ENCODE measurements at regions not wholly inside any gene's neighbourhood (a gene's known extent, or its start where the extent isn't known, plus 50 kb on each side); places are given as distances from the start of the nearest gene placed in this dataset.
A peak's percentile ranks its signal among the peaks of the same experiment; 100 is the strongest.
"Not testable (repeated sequence)": the region's sequence is repeated elsewhere in the genome, so short reads cannot be mapped to it uniquely, and the experiment has no call there.

DNA sequence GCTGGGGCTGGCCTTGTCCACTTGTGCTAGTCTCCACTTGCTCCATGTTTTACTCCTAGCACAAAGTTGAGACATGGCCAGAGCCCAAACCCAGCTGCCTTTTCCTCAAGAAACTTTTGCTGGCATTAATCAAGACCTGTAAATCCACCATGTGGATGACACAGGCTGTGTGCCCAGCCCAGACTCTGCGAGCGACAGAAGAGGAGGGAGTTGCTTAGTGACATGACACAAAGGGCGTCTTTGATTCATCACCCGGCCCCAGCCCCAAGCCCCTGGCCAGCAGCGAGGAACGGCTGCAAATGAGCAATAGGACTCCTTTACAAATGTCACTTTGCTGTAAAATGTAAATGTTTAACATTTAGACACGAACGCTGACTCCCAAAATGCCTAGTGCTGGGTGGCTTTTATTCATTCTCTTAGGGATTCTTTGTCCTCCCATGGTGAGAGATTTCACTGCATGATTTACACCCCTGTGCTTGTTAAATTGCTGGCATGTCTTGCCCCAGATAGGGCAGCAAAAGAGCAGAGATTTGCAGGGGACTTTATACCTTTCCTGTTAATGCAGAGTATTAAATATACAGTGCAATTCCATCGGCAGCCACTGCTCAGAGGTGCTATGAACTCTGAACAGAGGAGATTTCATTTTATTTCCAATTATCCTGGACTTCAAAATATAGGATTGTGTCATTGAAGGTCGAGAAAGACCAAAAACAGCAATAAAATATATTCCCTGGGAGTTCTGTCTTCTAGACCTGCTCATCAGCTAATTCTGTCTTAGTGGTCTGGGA, 263.6 kb upstream of the NCAM1 start:
- DNase-seq (ENCODE audit: low spot score): no peak

DNA sequence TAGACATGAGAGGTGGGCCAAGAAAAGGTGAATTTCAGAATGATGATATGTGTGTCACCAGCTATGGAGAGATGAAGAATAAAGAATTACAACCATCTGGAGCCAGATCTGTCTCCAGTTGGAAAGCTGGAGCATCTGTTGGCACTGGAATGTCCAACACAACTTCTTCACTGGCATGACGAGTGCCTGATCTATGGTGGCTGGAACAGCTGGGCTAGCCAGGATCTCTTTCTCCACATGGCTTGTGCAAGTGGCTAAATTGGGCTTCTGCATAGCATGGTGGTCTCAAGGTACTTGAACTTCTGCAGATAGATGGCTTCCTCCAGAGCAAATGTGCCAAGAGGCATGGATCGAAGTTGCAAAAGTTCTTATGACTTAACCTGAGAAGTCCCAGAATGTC, 256.1 kb upstream of the NCAM1 start:
- no peak for DNase-seq (ENCODE audit: low spot score)

DNA sequence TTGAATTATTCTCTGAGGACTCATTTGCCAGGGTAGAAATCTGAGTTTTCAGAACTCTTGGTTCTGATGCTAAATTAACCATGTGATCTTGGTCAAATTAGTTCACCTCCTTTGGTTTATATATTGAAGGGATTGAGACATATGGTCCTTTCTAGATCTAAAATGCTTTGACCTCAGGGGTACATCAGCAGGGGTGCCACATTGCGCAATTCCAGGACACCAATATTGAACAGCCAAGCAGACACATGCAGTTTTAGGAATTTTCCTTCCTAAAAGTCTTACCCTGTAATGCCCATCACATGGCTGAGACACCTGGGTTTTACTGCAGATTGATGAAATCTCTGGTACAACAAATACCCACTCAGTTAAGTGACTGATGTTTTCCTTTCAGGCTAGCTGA, 254.4 kb upstream of the NCAM1 start:
- DNase-seq (ENCODE audit: low spot score): no peak

DNA sequence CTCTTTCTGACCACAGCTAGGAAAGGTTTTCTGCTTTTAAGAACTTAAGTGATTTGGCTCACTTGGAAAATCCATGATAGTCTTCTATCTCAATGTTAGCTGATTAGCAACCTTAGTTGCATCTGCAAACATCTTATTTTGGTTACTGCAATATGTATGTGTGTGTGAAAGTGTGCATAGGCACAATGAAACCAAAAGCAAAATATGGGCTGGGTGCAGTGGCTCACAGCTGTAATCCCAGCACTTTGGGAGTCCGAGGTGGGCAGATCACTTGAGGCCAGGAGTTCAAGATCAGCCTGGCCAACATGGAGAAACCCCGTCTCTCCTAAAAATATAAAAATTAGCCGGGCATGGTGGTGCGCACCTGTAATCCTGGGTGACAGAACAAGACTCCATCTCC, 246.9 kb upstream of the NCAM1 start:
- not testable (repeated sequence) for DNase-seq (ENCODE audit: low spot score)

DNA sequence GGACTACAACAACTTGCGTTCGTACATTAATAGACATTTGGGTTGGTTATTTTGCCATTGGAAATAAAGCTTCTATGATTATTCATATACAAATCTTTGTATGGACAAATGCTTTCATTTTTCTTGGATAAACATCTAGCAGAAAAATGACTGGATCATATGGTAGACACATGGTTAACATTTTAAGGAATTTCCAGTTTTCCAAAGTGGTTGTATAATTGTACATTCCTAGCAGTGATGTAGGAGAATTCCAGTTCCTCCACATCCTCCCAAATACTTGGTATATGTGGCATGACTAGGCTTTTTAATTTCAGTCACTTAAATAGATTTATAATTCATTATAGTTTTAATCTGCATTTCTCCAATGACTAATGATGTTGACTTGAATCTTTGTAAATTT, 246.2 kb upstream of the NCAM1 start:
- no peak for DNase-seq (ENCODE audit: low spot score)

DNA sequence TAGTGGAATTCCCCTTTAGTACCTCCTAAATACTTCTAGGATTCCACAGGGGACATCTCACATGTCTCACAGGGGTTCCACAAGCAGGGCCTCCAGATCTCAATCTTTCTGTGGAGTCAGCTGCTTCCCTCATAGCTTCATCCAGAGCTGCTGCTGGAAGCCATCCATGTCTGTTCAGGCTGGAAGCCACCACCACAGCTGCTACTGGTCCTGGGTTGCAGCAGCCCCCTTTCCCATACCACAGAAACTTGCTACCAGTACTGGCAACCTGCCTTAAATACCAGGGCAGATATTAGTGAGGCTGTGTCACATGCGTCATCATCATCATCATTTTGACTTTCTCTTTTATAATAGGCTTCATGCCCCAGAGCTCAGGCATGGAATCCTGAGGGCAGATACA, 242.7 kb upstream of the NCAM1 start:
- no peak for DNase-seq (ENCODE audit: low spot score)

DNA sequence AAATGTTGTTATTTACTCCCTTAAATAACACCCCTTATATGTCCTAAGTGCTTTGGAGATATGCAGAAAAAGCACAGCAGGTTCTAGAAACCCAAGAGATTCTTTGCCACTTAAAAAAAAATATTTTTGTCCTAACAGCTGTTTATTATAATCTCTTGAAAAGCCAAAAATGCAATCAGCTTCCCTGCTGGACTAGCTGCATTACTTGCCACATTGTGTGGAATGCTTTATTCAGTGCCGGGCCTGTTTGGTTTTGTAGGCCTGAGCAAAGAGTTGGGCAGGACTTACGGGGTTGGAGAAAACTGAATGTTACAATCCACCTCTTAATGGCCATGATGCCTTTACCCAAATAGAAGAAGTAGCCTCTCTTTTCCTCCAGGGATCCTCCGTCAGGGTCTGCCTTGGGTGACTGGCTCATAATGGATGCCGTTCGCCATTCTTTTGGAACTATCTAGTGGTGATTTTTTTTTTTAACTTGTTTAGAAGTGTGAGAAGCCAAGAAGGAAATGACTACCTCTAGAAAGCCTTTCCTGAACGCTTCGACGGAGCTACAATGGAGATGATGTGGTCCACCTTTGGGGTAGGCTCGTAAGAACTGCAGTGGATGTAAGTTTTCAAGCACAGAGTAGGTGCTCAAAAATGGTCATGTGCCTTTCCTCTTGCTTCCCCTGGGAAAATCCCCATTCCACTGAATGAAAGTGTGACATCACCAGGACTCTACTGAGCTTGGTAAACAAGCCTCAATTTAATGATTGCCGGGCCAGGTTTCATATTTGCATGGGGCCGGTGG, 241.3 kb upstream of the NCAM1 start:
- no peak for DNase-seq (ENCODE audit: low spot score)

DNA sequence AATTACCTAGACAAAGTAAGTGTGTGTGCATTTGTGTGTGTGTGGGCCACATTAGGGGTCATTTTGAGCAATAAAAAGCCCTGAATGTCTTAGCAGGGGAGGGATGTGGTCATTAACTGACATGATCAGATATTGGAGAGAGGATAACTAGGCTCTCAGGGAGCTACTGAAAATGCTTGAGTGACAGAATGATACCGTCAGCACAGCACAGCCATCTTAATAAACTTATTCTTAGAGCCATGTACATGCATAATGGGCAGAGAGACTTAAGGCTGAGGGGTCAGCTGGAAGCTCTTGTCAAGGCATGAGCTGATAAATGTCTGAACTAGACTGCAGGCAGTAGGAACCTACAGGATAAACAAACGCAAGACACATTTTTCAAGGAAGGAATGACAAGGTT, 239.1 kb upstream of the NCAM1 start:
- no peak for DNase-seq (ENCODE audit: low spot score)

DNA sequence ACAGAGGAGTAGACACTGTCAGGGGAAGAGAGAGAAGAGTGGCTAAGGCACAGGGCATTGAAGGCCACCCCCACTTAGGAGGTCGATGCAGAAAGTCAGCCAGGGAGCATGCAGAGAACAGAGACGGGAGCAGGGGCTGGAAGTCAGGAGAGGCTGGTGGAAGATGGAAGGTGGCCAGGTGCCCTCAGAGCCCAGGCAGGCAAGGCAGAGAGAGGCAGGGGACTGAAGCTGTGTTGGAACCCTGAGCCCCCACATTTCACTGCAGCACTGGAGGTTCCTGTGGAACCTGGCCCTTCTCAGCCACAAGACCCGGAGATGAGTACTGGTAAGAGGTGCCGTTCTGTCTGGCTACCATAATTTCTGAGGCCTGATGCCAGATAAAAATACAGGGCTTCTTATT, 238.3 kb upstream of the NCAM1 start:
- no peak for DNase-seq (ENCODE audit: low spot score)

DNA sequence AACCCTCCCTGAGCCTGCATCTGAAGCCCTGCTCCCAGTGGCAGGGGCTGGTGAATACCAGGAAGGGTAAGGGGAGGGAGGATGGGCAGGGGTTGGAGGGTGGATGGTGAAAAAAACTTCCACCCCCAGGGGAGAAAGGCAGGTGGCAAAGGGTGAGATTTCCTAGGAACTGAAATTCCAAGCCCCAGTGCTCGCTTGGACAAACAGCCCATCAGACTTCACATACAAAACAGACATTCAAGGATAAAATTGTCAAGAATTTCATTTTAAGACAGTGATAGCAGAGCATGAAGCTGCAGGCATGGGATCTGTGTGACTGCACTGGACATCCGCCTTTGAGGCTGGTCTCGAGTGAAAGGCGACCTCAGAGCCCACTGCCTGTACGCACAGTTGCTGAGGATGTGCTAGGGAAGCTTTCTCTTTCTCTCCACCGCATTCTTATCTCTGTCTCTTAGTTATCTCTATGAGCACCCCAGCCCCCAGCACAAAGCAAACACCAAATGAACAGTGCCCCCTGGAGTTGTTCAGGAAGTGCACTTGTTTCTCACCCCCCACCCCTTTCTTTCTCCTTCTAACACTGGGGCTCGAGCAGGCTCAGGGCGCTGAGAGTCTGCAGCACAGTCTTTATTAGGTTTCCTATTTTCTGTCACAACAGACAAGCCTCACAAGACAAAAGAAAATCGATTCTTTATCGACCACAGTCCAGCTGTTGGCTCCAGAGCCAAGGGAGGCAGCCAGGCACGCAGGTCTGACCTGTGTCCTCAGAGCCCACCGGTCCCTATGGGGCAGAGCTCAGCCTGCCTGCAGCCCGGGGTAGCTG, 237.3 kb upstream of the NCAM1 start:
- no peak for DNase-seq (ENCODE audit: low spot score)

DNA sequence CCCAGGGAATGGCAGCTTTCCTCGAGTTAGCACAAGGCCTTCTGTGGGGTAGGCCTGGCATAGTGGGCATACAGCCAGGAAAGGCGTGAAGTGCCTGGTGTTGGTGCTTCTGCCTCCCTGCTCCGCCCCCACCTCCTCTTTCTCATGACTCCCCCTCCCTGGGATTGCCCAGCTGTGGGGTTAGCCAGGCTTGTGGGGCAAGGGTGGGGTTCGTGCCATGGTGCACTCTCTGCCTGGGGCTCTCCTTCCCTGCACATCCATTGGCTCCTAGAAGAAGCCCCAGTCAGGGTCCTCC, 236.8 kb upstream of the NCAM1 start:
- no peak for DNase-seq (ENCODE audit: low spot score)

DNA sequence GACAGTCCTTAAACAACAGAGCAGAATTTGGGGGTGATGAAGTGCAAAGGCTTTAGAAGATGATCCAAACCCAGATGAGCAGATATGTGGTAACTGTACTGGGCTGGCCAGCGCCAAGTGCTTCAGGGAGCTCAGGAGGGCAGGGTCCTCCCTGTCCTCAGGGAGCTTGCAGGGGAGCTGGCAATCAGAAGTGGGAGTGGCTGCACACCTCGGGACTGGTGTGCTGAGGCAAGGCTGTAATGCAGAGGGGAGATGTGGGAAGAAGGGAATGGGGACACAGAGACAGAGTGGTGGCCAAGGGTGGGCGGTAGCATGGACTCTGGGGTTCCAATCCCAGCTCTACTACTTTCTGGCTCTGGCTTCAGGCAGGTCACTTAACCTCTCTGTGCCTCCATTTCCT, 235.6 kb upstream of the NCAM1 start:
- no peak for DNase-seq (ENCODE audit: low spot score)

DNA sequence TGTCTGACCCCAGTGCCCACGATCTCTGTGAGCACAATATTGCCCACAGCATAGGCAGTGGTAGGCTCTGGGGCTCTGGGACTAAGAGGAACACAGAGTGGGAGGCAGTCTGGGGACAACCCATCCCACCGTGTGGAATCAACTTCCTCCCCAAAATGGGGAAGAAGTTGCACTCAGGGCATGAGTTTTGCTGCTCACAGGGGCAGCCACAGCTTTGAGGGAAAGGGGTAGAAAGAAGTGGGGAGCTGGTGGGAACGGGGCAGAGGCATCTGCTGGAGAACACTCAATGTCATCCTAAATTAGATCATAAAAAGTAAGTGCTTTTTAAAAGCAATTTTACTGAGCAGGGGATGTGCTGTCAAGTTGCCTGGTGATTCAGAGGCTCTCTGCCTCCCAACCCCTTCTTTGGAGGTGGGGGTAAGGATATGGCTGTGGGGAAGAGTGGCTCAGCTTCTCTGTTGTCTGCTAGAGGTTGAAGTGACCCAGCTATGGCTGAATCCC, 233.8 kb upstream of the NCAM1 start:
- DNase-seq (ENCODE audit: low spot score): no peak

DNA sequence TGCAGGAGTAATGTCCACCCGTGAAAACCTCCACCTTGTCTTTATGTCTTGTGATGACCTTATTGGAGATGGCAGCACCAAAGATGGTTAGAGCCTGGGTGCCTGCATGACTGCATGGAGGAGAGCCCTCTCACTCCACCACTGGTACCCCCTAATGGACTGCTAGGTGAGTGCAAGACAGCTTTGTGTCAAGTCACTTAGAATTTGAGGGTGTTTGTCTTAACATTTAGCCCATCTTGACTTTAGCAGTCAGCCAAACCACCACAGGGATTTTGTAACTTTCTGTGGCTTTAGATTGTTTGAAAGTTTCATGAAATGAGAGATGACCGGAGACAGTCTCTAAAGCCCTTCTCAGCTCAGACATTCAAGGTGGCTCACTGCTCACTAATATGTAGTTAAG, 232.9 kb upstream of the NCAM1 start:
- no peak for DNase-seq (ENCODE audit: low spot score)

DNA sequence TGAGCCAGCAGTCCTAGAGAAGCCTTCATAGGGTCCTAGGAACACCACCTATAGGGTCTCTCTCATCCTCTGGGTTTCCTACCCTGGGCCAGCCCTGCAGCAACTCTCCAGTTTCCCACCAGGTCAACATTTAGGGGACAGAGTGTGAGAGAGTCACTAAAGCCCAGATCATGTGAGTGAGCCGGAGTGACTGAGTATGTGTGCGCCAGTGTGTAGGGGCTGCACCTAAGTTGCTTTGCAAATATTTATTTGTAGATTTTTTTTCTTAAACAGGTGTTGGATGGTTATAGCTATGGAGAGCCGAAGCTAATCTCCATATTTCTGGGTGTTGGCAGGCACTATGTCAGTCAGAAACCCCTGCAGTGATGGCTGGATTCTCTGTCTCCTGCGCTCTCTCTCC, 232.5 kb upstream of the NCAM1 start:
- no peak for DNase-seq (ENCODE audit: low spot score)

DNA sequence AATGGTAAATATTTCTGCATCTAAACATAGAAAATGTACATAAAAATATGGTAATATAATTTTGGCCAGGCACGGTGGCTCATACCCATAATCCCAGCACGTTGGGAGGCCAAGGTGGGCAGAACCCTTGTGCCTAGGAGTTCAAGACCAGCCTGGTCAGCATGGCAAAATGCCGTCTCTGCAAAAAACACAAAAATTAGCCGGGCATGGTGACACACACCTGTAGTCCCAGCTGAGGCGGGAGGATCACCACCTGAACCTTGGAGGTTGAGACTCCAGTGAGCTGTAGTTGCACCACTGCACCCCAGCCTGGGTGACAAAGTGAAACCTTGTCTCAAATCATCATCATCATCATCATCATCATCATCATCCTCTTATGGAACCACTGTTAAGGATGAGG, 230.6 kb upstream of the NCAM1 start:
- DNase-seq (ENCODE audit: low spot score): no peak

DNA sequence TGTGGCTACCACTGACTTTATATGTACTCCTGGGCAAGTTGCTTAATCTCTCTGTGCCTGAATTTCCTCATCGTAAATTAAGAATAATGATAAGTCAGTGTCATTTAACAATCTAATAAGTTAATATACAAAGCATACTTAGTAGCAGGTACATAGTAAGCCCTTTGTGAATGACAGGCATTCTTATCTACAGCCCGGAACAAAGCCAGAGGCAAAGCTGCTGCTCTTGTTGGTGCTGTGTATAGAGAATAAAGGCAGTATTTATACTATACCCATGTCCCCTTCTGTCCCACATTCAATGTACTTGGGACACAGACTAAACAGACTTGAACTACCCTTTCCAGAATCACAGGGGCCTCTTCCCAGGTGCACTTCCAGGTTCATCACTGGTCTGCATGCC, 229.7 kb upstream of the NCAM1 start:
- DNase-seq (ENCODE audit: low spot score): no peak

DNA sequence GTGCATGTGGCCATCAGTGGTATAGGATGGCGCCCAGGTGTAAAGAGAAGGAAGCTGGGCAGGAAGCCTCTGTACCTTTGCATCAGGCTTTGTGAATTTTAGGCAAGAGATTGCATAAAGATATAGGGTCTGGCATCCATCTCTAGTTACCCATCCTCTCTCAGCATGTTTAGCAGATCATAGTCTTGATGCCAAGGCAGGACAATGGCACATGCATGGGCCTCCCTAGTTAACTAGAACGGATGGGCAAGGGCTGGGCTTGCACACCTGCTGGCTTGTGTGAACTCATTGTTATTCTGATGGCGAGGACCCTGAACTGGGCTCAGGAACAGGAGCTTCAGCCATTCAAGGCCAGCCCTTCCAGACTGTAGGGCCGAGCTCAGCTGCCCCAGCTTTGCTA, 229.2 kb upstream of the NCAM1 start:
- no peak for DNase-seq (ENCODE audit: low spot score)

DNA sequence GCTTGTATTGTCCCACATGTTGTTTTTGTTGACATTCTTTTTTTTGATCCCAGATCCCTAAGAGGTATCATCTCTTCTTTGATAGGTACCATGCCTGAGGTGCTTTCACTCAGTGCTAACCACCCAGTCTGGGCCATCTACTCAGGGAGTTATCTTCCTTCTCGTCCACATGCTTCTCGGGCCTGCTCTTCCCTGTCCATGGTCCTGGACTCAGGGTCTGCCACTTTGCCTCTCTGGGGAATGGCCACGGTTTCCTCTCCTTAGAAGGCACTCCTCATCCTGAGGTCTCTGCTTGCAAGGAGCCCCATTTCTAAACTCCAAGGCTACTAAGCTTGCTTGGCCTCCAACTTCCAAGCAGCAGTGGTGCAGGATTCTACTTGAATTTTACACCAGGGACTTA, 227.0 kb upstream of the NCAM1 start:
- peak; percentile 41 for DNase-seq (ENCODE audit: low spot score)

DNA sequence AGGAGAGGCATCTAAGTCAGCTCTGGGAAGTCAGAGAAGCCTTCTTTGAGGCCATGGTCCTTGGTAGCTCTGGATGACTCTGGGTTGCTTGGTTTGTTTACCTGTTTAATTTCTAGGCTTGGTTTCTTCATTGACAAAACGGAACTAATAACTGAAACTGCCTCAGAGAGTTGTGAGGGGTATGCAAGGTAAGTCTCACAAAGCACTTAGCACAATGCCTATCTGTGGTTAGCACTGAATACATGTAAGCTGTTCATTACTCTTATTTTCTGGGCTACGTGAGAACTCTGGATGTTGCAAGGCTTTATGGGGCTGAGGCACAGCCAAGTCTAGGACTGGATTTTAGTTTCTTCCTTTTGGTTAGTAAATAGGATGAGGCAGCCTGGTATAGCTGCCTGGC, 225.8 kb upstream of the NCAM1 start:
- no peak for DNase-seq (ENCODE audit: low spot score)

DNA sequence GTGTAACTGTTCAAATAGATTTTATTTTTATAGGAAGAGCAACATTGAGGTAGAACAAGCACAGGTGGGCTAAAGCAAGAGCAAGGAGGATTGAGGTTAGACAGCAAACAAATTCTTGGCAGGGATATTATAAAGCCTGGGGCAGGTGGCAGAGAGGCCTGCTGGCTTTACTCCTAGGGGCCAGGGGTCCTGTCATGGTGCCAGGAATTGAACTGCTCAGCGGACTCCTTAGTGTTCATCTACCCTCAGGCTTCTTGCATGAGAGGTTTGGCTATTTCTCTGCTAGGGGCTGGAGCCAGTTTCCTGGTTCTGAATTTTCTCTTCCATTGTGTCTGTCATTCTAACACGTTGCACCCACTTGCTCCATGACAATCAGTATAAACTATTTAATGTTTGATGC, 217.2 kb upstream of the NCAM1 start:
- no peak for DNase-seq (ENCODE audit: low spot score)

DNA sequence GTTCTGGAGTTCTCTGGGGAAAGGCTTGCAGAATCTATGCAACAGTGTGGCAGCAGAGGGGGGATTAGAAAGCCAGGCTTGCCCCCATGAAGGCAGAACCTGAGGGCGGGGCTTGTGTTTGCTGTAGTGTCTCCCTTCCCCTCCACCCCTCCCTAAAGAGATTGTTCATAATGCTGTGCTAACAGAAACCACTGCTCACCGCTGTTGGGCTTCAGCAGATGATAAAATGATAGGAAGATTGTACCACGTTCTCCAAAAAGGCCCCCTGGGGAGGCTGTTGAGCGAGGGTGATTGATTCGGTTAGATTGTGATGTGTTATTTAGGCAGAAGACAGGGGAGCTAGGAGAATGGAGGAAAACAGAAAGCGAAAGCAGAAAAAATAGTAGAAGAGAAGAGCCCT, 215.2 kb upstream of the NCAM1 start:
- DNase-seq (ENCODE audit: low spot score): no peak

DNA sequence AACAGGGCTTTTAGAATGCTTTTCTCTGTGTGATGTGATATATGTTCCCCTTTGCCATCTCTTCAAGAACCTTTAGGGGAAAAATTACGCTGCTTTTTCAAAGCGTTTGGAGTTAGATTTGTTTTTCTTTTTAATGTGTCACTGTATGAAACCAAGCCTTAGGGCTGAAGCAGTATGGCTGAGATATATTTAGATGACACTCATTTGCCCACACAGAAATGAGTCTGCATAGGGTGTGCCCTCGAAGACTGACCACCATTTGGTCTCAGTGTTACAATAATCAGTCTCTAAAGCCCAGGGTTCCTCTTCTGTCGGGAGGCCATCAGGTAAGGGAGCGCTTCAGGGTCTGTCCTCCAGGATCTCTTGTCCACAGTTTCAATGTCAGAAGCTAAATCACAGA, 213.0 kb upstream of the NCAM1 start:
- no peak for DNase-seq (ENCODE audit: low spot score)
